ENCODE measurements at regions not wholly inside any gene's neighbourhood (a gene's known extent, or its start where the extent isn't known, plus 50 kb on each side); places are given as distances from the start of the nearest gene placed in this dataset.

GRCh38 chr1:113190078-113190477 is 117.1 kb downstream of the LRIG2 start:
- TF ChIP-seq CTCF (IDR thresholded peaks at IDR 0.05; ENCODE audit: low read length) (no peak), EZH2 (IDR thresholded peaks at IDR 0.05; ENCODE audit: borderline replicate concordance, low read length) (no peak)

Measured in OCI-LY1 (cell line).